ENCODE measurements at regions not wholly inside any gene's neighbourhood (a gene's known extent, or its start where the extent isn't known, plus 50 kb on each side); places are given as distances from the start of the nearest gene placed in this dataset.
A peak's percentile ranks its signal among the peaks of the same experiment; 100 is the strongest.
"Not testable (repeated sequence)": the region's sequence is repeated elsewhere in the genome, so short reads cannot be mapped to it uniquely, and the experiment has no call there.

DNA sequence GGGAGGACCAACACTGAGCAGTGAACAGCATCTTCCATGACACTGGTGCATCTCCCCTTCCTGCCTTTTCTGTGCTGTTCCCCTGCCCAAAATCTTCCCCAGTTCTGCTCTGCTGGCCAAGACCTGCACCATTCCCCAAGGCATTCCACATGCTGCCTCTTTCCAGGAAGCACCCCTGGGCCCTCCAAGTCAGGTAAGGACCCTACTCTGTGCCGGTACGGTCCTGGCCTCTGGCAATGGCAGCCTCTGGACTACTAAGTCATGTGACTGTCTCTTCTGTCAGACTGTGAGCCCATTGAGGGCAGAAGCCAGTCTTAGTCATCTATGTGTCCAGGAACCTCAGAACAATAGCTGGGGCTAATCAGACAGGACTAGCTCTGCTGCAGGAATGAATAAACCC is 282.0 kb downstream of the MYCN start:
- intact Hi-C loops (cut with DNase I; ENCODE audit: low total_unique reads) = no loop called here
- Histone ChIP-seq H3K27me3 (no peaks in the 10 kb centered on the region), H3K36me3 (ENCODE audit: low read depth, missing control alignments) (no peaks in the 10 kb centered on the region), H3K27ac (no peak overlapping the region), H3K4me3 (no peak overlapping the region), H3K9me3 (no peaks in the 10 kb centered on the region), H3K4me1 (no peaks in the 10 kb centered on the region)
- TF ChIP-seq, protein P1, sequence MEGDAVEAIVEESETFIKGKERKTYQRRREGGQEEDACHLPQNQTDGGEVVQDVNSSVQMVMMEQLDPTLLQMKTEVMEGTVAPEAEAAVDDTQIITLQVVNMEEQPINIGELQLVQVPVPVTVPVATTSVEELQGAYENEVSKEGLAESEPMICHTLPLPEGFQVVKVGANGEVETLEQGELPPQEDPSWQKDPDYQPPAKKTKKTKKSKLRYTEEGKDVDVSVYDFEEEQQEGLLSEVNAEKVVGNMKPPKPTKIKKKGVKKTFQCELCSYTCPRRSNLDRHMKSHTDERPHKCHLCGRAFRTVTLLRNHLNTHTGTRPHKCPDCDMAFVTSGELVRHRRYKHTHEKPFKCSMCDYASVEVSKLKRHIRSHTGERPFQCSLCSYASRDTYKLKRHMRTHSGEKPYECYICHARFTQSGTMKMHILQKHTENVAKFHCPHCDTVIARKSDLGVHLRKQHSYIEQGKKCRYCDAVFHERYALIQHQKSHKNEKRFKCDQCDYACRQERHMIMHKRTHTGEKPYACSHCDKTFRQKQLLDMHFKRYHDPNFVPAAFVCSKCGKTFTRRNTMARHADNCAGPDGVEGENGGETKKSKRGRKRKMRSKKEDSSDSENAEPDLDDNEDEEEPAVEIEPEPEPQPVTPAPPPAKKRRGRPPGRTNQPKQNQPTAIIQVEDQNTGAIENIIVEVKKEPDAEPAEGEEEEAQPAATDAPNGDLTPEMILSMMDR (IDR thresholded peaks at IDR 0.05) = no peak
- TF ChIP-seq POLR2A (IDR thresholded peaks at IDR 0.05) = no peak
- WGBS, 2 donors = 97 to 100% methylated on average over 1 to 2 of the region's 2 CpGs
- no peak for DNase-seq

DNA sequence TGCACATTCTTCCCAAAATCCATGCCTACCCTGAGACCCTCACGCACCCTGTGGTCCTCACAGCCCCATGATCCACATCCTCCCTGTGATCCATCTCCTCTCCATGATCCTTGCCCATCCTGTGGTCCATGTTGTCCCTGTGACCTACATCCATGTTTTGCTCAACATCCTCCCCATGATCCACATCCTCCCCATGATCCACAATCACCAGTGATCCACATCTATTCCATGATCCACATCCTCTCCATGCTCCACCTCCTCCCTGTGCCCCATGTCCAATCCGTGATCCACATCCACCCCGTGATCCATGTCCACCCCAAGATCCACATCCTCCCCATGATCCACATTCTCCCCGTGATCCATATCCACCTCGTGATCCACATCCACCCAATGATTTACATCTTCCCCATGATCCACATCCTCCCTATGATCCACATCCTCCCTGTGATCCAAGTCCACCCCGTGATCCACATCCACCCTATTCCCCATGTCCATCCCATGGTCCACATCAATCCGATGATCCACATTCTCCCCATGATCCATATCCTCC is 281.2 kb downstream of the MYCN start:
- intact Hi-C loops (cut with DNase I; ENCODE audit: low total_unique reads) = no loop called here
- no peak overlapping the region for H3K4me3 ChIP-seq
- DNase-seq = no peak
- no peaks in the 10 kb centered on the region for H3K36me3 ChIP-seq (ENCODE audit: low read depth, missing control alignments)
- WGBS, 2 donors = 83 to 84% methylated on average over 7 of the region's 7 CpGs
- TF ChIP-seq, protein P1 (IDR thresholded peaks at IDR 0.05) = no peak
- no peak for TF ChIP-seq POLR2A (IDR thresholded peaks at IDR 0.05)
- H3K4me1 ChIP-seq = no peaks in the 10 kb centered on the region
- H3K27ac ChIP-seq = no peak overlapping the region
- no peaks in the 10 kb centered on the region for H3K27me3 ChIP-seq
- no peaks in the 10 kb centered on the region for H3K9me3 ChIP-seq

DNA sequence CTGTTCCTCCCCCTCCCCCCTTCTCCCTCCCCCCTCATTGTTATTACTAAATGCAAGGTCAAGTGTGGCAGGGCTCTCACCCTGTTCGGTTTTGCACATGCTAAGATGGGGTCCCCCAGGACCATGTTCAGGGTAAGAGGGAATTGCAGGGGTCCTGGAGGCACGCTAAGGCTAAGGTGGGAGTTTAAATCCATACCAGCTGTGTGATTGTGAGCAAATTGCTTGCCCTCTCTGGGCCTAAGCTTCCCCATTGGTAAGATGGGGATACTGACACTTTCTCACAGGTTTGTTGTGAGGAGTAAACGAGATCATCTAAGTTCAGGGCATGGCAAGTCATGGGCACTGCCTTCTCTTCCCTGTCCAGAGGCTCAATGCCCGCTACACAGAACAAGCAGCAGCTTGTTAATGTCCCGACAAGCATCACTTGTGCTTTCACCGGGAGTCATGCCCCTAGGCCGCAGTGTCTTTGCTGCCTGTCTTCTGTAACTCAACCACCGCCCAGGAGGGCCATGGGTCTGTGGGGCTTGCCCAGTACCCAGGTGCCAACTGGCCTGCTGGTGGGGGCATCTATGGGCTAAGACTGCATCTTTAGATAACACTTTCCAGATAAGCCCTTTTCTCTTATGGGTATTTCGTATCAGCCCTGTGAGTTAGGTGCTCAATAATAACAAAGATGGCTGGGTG is 279.1 kb downstream of the MYCN start:
- Histone ChIP-seq H3K27ac (no peak overlapping the region), H3K4me1 (no peaks in the 10 kb centered on the region), H3K36me3 (ENCODE audit: low read depth, missing control alignments) (no peaks in the 10 kb centered on the region), H3K4me3 (no peak overlapping the region), H3K27me3 (no peaks in the 10 kb centered on the region), H3K9me3 (no peaks in the 10 kb centered on the region)
- WGBS, 2 donors = 93 to 94% methylated on average over 8 to 9 of the region's 9 CpGs
- intact Hi-C loops (cut with DNase I; ENCODE audit: low total_unique reads) = no loop called here
- TF ChIP-seq, protein P1 (IDR thresholded peaks at IDR 0.05) = no peak
- TF ChIP-seq POLR2A (IDR thresholded peaks at IDR 0.05) = no peak
- DNase-seq = no peak

DNA sequence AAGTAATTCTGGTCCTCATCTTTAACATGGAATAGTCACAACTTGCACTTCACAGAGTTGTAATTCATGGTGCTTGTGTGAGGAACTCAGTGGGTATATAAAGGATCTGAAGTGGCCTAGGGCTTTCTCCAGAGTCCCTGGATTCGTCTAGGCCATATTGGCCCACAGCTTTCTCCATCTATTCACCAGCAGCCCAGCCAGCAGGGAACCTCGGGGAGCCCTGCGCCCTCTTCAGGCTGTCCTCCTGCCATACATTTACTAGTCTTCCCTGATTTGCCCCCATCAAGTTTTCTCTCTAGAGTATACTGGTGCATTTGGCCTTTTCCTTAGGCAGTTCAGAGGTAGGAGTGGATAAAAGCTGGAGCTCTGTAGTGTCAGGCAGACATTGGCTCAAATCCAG is 278.3 kb downstream of the MYCN start:
- TF ChIP-seq POLR2A (IDR thresholded peaks at IDR 0.05) = no peak
- TF ChIP-seq, protein P1 (IDR thresholded peaks at IDR 0.05) = peak in 1 of 3 experiments; percentile 17
- peak; percentile 59 for DNase-seq
- no peaks in the 10 kb centered on the region for H3K36me3 ChIP-seq (ENCODE audit: low read depth, missing control alignments)
- intact Hi-C loops (cut with DNase I; ENCODE audit: low total_unique reads) = no loop called here
- H3K4me1 ChIP-seq = no peaks in the 10 kb centered on the region
- H3K27ac ChIP-seq = no peak overlapping the region
- H3K4me3 ChIP-seq = no peak overlapping the region
- H3K9me3 ChIP-seq = no peaks in the 10 kb centered on the region
- WGBS, 2 donors = 56 to 62% methylated on average over 3 of the region's 3 CpGs
- no peaks in the 10 kb centered on the region for H3K27me3 ChIP-seq

DNA sequence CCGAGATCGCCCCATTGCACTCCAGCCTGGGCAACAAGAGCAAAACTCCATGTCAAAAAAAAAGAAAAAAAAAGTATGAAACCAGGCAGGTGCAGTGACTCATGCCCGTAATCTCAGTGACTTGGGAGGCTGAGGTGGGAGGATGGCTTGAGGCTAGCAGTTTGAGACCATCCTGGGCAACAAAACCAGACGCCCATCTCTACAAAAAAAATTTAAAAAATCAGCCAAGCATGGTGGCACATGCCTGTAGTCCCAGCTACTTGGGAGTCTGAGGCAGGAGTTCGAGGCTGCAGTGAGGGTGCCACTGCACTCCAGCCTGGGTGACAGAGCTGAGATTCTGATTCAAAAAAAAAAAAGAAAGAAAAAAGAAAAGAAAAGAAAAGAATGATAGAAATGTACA is 277.8 kb downstream of the MYCN start:
- WGBS, 2 donors = 74 to 75% methylated on average over 5 of the region's 5 CpGs
- intact Hi-C loops (cut with DNase I; ENCODE audit: low total_unique reads) = no loop called here

DNA sequence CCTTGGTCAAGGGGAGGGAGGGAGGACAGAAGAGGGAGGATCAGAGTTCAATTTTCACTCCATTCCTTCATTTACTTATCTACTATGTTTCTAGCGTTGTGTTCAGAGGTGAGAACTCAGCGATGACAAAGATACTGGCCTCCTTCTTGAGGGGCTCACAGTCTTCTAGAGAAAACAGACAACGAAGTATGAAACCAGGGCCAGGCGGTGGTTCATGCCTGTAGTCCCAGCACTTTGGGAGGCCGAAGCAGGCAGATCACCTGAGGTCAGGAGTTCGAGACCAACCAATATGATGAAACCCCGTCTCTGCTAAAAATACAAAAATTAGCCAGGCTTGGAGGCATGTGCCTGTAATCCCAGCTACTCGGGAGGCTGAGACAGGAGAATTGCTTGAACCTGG is 277.4 kb downstream of the MYCN start:
- H3K27ac ChIP-seq; DNase-seq; H3K36me3 ChIP-seq (ENCODE audit: low read depth, missing control alignments); H3K9me3 ChIP-seq; H3K27me3 ChIP-seq; intact Hi-C loops (cut with DNase I; ENCODE audit: low total_unique reads); H3K4me1 ChIP-seq; H3K4me3 ChIP-seq: not testable (repeated sequence)
- WGBS, 2 donors = 91 to 95% methylated on average over 8 of the region's 8 CpGs

More for the DNA sequence above, 277.8 kb downstream of the MYCN start:
- no peaks in the 10 kb centered on the region for H3K27me3 ChIP-seq
- DNase-seq = no peak
- no peaks in the 10 kb centered on the region for H3K36me3 ChIP-seq (ENCODE audit: low read depth, missing control alignments)
- H3K4me3 ChIP-seq = no peak overlapping the region
- TF ChIP-seq, protein P1 (IDR thresholded peaks at IDR 0.05) = no peak
- TF ChIP-seq POLR2A (IDR thresholded peaks at IDR 0.05) = no peak
- H3K4me1 ChIP-seq = no peaks in the 10 kb centered on the region
- no peak overlapping the region for H3K27ac ChIP-seq
- H3K9me3 ChIP-seq = no peaks in the 10 kb centered on the region
